NCI-H2196 (cell line): ENCODE measurements at regions not wholly inside any gene's neighbourhood (a gene's known extent, or its start where the extent isn't known, plus 50 kb on each side); places are given as distances from the start of the nearest gene placed in this dataset.

Source experiments
- DNase-seq: peaks from one replicate; lab custom pipeline; 2025; ENCODE audit not compliant: unreplicated experiment; lab: John Stamatoyannopoulos, UW

DNA sequence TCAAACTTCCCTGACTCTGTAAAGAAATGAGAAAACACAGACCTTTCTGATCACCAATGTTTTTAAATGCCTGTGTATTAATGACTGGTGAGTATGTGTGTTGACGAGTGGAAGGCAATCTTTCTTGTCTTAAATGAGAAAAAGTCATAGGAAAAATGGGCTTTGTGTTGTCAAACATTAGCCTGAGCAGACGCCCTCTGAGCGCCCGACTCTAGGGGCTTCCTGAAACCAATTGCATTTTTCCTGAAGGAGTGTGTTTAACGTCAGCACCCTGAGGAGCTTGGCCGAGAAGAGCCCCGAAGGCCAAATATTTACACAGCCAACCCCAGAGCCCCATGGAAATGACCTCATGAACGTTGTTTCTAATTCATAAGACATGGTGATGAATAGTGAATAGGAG is 154.3 kb downstream of the PHF2 start:
- no peak for DNase-seq

DNA sequence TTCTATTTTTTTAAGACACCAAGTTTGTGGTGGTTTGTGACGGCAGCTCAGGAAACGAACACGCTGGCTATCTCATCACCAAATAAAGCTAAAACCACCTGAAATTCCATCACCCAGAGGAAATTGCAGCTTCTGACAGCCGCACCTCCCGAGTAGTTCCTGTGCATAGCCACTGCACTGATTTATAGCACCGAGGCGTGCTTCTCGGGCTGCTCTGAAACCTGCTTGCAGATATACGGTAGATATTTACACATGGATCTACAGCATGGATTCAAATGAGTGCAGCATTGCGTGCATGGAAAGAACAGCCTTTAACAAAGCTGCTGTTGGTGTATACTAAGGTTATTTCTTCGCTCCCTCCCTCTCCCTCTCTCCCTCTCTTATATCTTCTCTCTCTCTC is 153.8 kb downstream of the PHF2 start:
- DNase-seq, result no peak
